Small intestine (tissue), 7 donors: ENCODE measurements at regions not wholly inside any gene's neighbourhood (a gene's known extent, or its start where the extent isn't known, plus 50 kb on each side); places are given as distances from the start of the nearest gene placed in this dataset.

ENCODE experiments used
- DNase-seq, 2 donors: peaks; one replicate each; pipeline versions ENCODE4 v3.0.0 to v3.0.0-alpha.2; 2013
- FAIRE-seq: peaks from 2 replicates; lab custom pipeline; 2012; peaks lifted over from hg19 to GRCh38; lab: Jason Lieb, UNC
- H3K27ac ChIP-seq, 3 donors: one replicate each; pipeline ENCODE4 v1.5.1; 2013; ENCODE audit warnings: low read length in 2 of 3, mild to moderate bottlenecking in 2 of 3, control low read depth in 1 of 3, inconsistent platforms in 1 of 3, low read depth in 1 of 3, moderate library complexity in 1 of 3
- H3K27me3 ChIP-seq, 3 donors: one replicate each; pipeline ENCODE4 v1.6.1; 2013; ENCODE audit warnings: low read length in 3 of 3, inconsistent platforms in 1 of 3; ENCODE audit not compliant: control insufficient read depth in 3 of 3, insufficient read depth in 3 of 3
- H3K36me3 ChIP-seq, 3 donors: one replicate each; pipeline ENCODE4 v1.6.1; 2013; ENCODE audit warnings: low read length in 3 of 3, inconsistent platforms in 1 of 3, low read depth in 1 of 3, mild to moderate bottlenecking in 1 of 3, moderate library complexity in 1 of 3; ENCODE audit not compliant: control insufficient read depth in 3 of 3, insufficient read depth in 2 of 3
- H3K4me1 ChIP-seq, 3 donors: one replicate each; pipeline ENCODE4 v1.6.1; 2013; ENCODE audit warnings: low read length in 2 of 3, inconsistent platforms in 1 of 3, low read depth in 1 of 3, mild to moderate bottlenecking in 1 of 3, moderate library complexity in 1 of 3; ENCODE audit not compliant: control insufficient read depth in 3 of 3, insufficient read depth in 2 of 3
- H3K4me3 ChIP-seq, 3 donors: one replicate each; pipeline ENCODE4 v1.5.1; 2013; ENCODE audit warnings: low read length in 3 of 3, control low read depth in 1 of 3, inconsistent platforms in 1 of 3, low read depth in 1 of 3, mild to moderate bottlenecking in 1 of 3, moderate library complexity in 1 of 3
- H3K9me3 ChIP-seq, 2 donors: one replicate each; pipeline ENCODE4 v1.6.1; 2013; ENCODE audit warnings: low read depth in 1 of 2, low read length in 1 of 2; ENCODE audit not compliant: control insufficient read depth in 2 of 2, insufficient read depth in 1 of 2
- WGBS, 3 donors: extraction: QIAGEN DNeasy Blood & Tissue Kit; methylation state at CpG; one replicate each; pipeline ENCODE4 v1.1.7; 2013; 5-methylcytosine and 5-hydroxymethylcytosine counted together
- donor health status: healthy with polysubstance abuse.
- donor health status: control.
- donor health status: control.
- donor health status: Bipolar disorder and iron deficiency.
- donor health status: healthy.

DNA sequence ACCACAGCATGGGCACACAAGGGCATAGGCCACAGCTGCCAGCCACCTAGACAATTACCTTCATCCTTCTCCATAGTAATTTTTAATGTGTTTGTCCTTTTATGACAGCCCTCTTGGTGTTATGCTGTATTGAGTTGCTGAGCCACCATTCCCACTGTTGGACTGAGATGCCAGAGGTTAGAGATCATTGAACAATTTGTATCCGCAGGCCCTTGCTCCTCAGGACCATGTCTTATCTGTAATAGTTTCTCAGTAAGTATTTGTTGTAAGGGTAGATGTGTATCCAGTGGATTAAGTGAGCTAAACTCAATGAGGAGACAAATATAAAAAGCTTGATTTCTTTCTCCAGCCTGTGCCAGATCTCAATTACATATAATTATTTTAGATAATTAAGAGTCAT, 832.8 kb upstream of the ID2 start:
- Histone ChIP-seq H3K9me3 (no peaks in the 10 kb centered on the region), H3K36me3 (no peaks in the 10 kb centered on the region), H3K27ac (no peak overlapping the region), H3K4me1 (no peaks in the 10 kb centered on the region), H3K4me3 (no peak overlapping the region), H3K27me3 (no peaks in the 10 kb centered on the region)
- WGBS, 3 donors, result 92 to 97% (median 96%) methylated on average over 1 of the region's 1 CpG
- FAIRE-seq (no peak), DNase-seq (no peak)

DNA sequence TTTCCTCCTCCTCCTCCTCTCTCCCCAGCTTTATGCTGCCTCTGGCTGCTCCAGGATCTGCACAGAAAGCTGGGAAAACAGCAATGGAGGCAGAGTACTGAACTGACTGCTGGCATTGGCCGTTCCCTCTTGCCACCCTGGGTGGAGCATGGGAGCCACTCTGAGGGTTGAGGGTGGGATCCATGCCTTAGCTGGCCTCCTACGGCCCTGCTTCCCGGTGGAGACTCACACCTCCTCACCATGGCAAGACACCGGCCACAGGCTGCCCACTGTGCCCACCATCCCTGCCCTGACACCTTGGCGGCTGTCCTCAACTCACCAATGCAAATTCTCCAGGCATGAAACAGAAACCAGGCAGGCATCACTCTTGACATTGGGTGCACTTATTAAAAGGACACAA, 832.3 kb upstream of the ID2 start:
- no peak for DNase-seq
- H3K9me3 ChIP-seq, result no peaks in the 10 kb centered on the region
- no peak for FAIRE-seq
- H3K36me3 ChIP-seq, result no peaks in the 10 kb centered on the region
- WGBS, 3 donors, result 70 to 77% (median 74%) methylated on average over 5 of the region's 5 CpGs
- H3K27me3 ChIP-seq, result no peaks in the 10 kb centered on the region
- no peaks in the 10 kb centered on the region for H3K4me1 ChIP-seq
- H3K4me3 ChIP-seq, result no peak overlapping the region
- H3K27ac ChIP-seq, result no peak overlapping the region

- Histone ChIP-seq H3K4me1 (no peaks in the 10 kb centered on the region), H3K4me3 (no peak overlapping the region), H3K27me3 (no peaks in the 10 kb centered on the region), H3K9me3 (no peaks in the 10 kb centered on the region), H3K27ac (no peak overlapping the region), H3K36me3 (no peaks in the 10 kb centered on the region)
- WGBS, 3 donors, result 42 to 51% (median 51%) methylated on average over 2 of the region's 2 CpGs
- no peak for DNase-seq
- FAIRE-seq, result no peak
Observed at GRCh38 chr2:7852546-7852945, 829.3 kb upstream of the ID2 start.

GRCh38 chr2:7857904-7858303, 824.0 kb upstream of the ID2 start:
- no peak for FAIRE-seq
- H3K36me3 ChIP-seq, result no peaks in the 10 kb centered on the region

DNA sequence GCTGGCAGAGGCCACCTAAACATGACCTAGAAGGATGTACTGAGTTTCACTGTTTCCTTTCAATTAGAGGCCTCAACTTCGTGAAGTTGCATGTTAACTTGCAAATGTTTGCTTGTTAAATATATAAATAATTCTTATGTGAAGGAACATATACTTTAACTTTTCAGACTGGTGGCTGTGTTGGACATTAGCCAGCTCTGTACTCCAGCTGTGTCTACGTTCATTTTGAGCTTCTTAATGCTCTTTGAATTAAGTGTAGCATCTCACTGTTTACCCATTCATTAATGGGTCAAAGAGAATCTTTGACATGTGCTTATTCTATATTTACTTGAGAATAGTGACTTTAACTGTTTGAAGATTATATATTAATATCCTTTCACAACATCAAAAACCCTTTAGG, 823.2 kb upstream of the ID2 start:
- 44 to 52% (median 51%) methylated on average over 2 of the region's 2 CpGs for WGBS, 3 donors
- Histone ChIP-seq H3K27ac (no peak overlapping the region), H3K4me1 (no peaks in the 10 kb centered on the region), H3K4me3 (no peak overlapping the region), H3K36me3 (no peaks in the 10 kb centered on the region), H3K27me3 (no peaks in the 10 kb centered on the region), H3K9me3 (no peaks in the 10 kb centered on the region)
- FAIRE-seq (no peak), DNase-seq (no peak)

More at GRCh38 chr2:7857904-7858303, 824.0 kb upstream of the ID2 start:
- H3K27ac ChIP-seq, result no peak overlapping the region
- no peaks in the 10 kb centered on the region for H3K4me1 ChIP-seq
- H3K27me3 ChIP-seq, result no peaks in the 10 kb centered on the region
- WGBS, 3 donors, result 45 to 80% (median 61%) methylated on average over 1 of the region's 1 CpG
- no peak for DNase-seq
- no peaks in the 10 kb centered on the region for H3K9me3 ChIP-seq
- no peak overlapping the region for H3K4me3 ChIP-seq

DNA sequence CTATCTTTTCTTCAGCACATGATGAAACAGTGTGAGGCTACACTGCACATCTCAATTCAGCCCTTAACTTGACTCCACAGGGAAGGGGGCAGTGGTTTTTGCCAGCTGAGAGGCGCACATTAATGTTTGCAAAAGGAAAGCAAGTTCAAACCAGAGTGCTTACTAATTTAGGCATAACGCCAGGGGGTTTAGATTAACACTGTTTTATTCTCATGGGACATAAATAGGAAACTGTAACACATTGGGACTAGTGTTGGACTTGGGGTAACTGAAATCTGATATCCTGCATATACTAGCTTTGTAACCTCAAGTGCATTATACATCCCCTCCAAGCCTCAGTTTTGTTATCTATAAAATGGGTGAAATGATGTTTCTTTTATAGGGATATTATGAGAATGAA, 821.2 kb upstream of the ID2 start:
- FAIRE-seq (no peak), DNase-seq (no peak)
- WGBS, 3 donors, result 66 to 84% (median 67%) methylated on average over 2 of the region's 2 CpGs
- H3K4me1 ChIP-seq, result no peaks in the 10 kb centered on the region
- H3K27ac ChIP-seq, result no peak overlapping the region
- no peaks in the 10 kb centered on the region for H3K27me3 ChIP-seq
- no peaks in the 10 kb centered on the region for H3K9me3 ChIP-seq
- no peaks in the 10 kb centered on the region for H3K36me3 ChIP-seq
- no peak overlapping the region for H3K4me3 ChIP-seq

GRCh38 chr2:7861910-7862702, 819.8 kb upstream of the ID2 start:
- FAIRE-seq (no peak), DNase-seq (no peak)
- Histone ChIP-seq H3K27ac (no peak overlapping the region), H3K4me3 (no peak overlapping the region), H3K9me3 (peaks cover 0 to 3% of the 10 kb centered on the region in 2 donors), H3K4me1 (no peaks in the 10 kb centered on the region), H3K27me3 (no peaks in the 10 kb centered on the region), H3K36me3 (no peaks in the 10 kb centered on the region)
- WGBS, 3 donors, result 68 to 78% (median 76%) methylated on average over 8 of the region's 8 CpGs

DNA sequence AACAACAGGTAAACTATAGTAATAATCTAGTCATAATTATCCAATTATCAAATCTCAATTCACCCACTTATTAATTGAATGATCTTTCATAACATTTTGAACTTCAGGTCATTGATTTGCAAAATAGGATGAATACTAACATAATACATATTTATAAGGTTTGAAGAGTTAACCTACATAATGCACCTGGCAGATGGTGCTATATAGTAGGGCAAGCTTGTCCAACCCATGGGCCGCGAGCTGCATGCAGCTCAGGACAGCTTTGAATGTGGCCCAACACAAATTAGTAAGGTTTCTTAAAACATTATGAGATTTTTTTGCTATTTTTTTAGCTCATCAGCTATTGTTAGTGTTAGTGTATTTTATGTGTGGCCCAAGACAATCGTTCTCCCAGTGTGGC, 815.8 kb upstream of the ID2 start:
- H3K36me3 ChIP-seq, result no peaks in the 10 kb centered on the region
- H3K4me1 ChIP-seq, result no peaks in the 10 kb centered on the region
- no peaks in the 10 kb centered on the region for H3K27me3 ChIP-seq
- FAIRE-seq (no peak), DNase-seq (no peak)
- no peak overlapping the region for H3K27ac ChIP-seq
- 85 to 95% (median 89%) methylated on average over 3 of the region's 3 CpGs for WGBS, 3 donors
- peaks cover 0 to 3% of the 10 kb centered on the region in 2 donors for H3K9me3 ChIP-seq
- no peak overlapping the region for H3K4me3 ChIP-seq

DNA sequence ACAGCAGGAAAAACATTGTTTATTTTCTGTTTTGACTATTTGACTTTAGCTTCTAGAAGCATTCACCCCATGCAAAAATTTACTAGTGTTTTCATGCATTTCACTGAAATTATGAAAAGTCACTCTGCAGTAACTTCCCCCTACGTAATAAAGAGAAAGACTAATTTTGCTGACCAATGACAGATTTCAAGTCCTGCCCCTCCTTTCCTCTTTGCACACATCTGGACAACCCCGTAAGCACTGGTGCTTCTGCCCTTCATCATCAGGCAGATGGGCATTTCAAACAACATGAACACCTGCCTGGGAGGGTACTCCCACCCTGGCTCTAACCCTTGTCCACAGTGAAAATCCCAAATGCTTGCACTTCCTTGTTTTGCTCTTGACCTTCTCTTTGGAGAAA, 815.0 kb upstream of the ID2 start:
- no peaks in the 10 kb centered on the region for H3K4me1 ChIP-seq
- H3K4me3 ChIP-seq, result no peak overlapping the region
- no peak overlapping the region for H3K27ac ChIP-seq
- no peaks in the 10 kb centered on the region for H3K36me3 ChIP-seq
- FAIRE-seq, result no peak
- 76 to 95% (median 93%) methylated on average over 2 of the region's 2 CpGs for WGBS, 3 donors
- peaks cover 0 to 3% of the 10 kb centered on the region in 2 donors for H3K9me3 ChIP-seq
- DNase-seq, result no peak
- no peaks in the 10 kb centered on the region for H3K27me3 ChIP-seq
